ENCODE measurements at regions not wholly inside any gene's neighbourhood (a gene's known extent, or its start where the extent isn't known, plus 50 kb on each side); places are given as distances from the start of the nearest gene placed in this dataset.

GRCh38 chr5:56361398-56361797 lies 128.3 kb upstream of the ANKRD55 start:
- no peak for DNase-seq

GRCh38 chr5:56360816-56361215 lies 127.7 kb upstream of the ANKRD55 start:
- no peak for DNase-seq

GRCh38 chr5:56359809-56360685 lies 126.9 kb upstream of the ANKRD55 start:
- DNase-seq = no peak

GRCh38 chr5:56358703-56359681 lies 125.9 kb upstream of the ANKRD55 start:
- DNase-seq = no peak

GRCh38 chr5:56358046-56358445 lies 124.9 kb upstream of the ANKRD55 start:
- no peak for DNase-seq

GRCh38 chr5:56357426-56357825 lies 124.3 kb upstream of the ANKRD55 start:
- DNase-seq = no peak

- no peak for DNase-seq
Measured at GRCh38 chr5:56356836-56357160, 123.7 kb upstream of the ANKRD55 start.

GRCh38 chr5:56356121-56356835 lies 123.1 kb upstream of the ANKRD55 start:
- no peak for DNase-seq

- no peak for DNase-seq
Measured at GRCh38 chr5:56354836-56355235, 121.7 kb upstream of the ANKRD55 start.

- no peak for DNase-seq
Measured at GRCh38 chr5:56352808-56353590, 119.9 kb upstream of the ANKRD55 start.

- no peak for DNase-seq
Measured at GRCh38 chr5:56350597-56351170, 117.6 kb upstream of the ANKRD55 start.

GRCh38 chr5:56350011-56350596 lies 117.0 kb upstream of the ANKRD55 start:
- DNase-seq = no peak

- no peak for DNase-seq
Measured at GRCh38 chr5:56349461-56349860, 116.3 kb upstream of the ANKRD55 start.

- DNase-seq = no peak
Measured at GRCh38 chr5:56346741-56347535, 113.8 kb upstream of the ANKRD55 start.

GRCh38 chr5:56346044-56346710 lies 113.0 kb upstream of the ANKRD55 start:
- DNase-seq = no peak

- no peak for DNase-seq
Measured at GRCh38 chr5:56345352-56345751, 112.2 kb upstream of the ANKRD55 start.

GRCh38 chr5:56344594-56344993 lies 111.5 kb upstream of the ANKRD55 start:
- DNase-seq = no peak

GRCh38 chr5:56343988-56344387 lies 110.9 kb upstream of the ANKRD55 start:
- DNase-seq = no peak

GRCh38 chr5:56342616-56343015 lies 109.5 kb upstream of the ANKRD55 start:
- no peak for DNase-seq
